CD8-positive, alpha-beta memory T cell (primary cell): ENCODE measurements at regions not wholly inside any gene's neighbourhood (a gene's known extent, or its start where the extent isn't known, plus 50 kb on each side); places are given as distances from the start of the nearest gene placed in this dataset.

Source experiments
- CTCF ChIA-PET: fragments of 350-600 bp; sonication (Branson Sonifier 250); formaldehyde crosslinking; loops from one replicate; lab custom pipeline; 2021; ENCODE audit warnings: antibody characterized with exemption; lab: Charles Lee
- POLR2A ChIA-PET: fragments of 350-600 bp; sonication (Branson Sonifier 250); formaldehyde crosslinking; loops from one replicate; lab custom pipeline; 2021; ENCODE audit warnings: antibody characterized with exemption; lab: Charles Lee
- DNase-seq, 5 donors: peaks; one replicate each; pipeline versions ENCODE4 v3.0.0 to v3.0.0-alpha.2; 2020 to 2022; ENCODE audit warnings: mixed read lengths in 1 of 5
- H3K27ac ChIP-seq: one replicate; pipeline ENCODE4 v1.7.0; 2013; ENCODE audit warnings: low read depth, mild to moderate bottlenecking, low read length, moderate library complexity
- H3K27me3 ChIP-seq: 2 replicates; pipeline ENCODE4 v1.7.0; 2013; ENCODE audit warnings: low read length, mild to moderate bottlenecking; ENCODE audit not compliant: insufficient read depth, poor library complexity, severe bottlenecking
- H3K36me3 ChIP-seq: 2 replicates; pipeline ENCODE4 v1.7.0; 2013; ENCODE audit warnings: mild to moderate bottlenecking, low read length, moderate library complexity; ENCODE audit not compliant: insufficient read depth
- H3K4me1 ChIP-seq: 2 replicates; pipeline ENCODE4 v1.7.0; 2013; ENCODE audit warnings: mild to moderate bottlenecking, low read length, moderate library complexity; ENCODE audit not compliant: insufficient read depth
- H3K4me3 ChIP-seq: 2 replicates; pipeline ENCODE4 v1.7.0; 2013; ENCODE audit warnings: mild to moderate bottlenecking, low read length
- H3K9me3 ChIP-seq: 2 replicates; pipeline ENCODE4 v1.7.0; 2013; ENCODE audit warnings: mild to moderate bottlenecking, low read length
- H3K27ac Mint-ChIP-seq, 8 donors: one replicate each; pipeline ENCODE4 v1.8.0; 2020 to 2021; ENCODE audit warnings: mixed read lengths in 8 of 8, mild to moderate bottlenecking in 6 of 8, inconsistent platforms in 3 of 8, moderate library complexity in 3 of 8
- H3K27me3 Mint-ChIP-seq, 2 donors: one replicate each; pipeline ENCODE4 v1.8.0; 2020 to 2021; ENCODE audit warnings: mixed read lengths in 2 of 2, mild to moderate bottlenecking in 1 of 2, moderate library complexity in 1 of 2
- H3K36me3 Mint-ChIP-seq, 3 donors: one replicate each; pipeline ENCODE4 v1.8.0; 2020 to 2021; ENCODE audit warnings: mixed read lengths in 3 of 3, inconsistent platforms in 1 of 3, mild to moderate bottlenecking in 1 of 3
- H3K4me1 Mint-ChIP-seq, 3 donors: one replicate each; pipeline ENCODE4 v1.8.0; 2020 to 2021; ENCODE audit warnings: mixed read lengths in 3 of 3, inconsistent platforms in 1 of 3, mild to moderate bottlenecking in 1 of 3
- H3K4me3 Mint-ChIP-seq, 7 donors: one replicate each; pipeline ENCODE4 v1.8.0; 2020 to 2021; ENCODE audit warnings: mixed read lengths in 7 of 7, mild to moderate bottlenecking in 6 of 7, moderate library complexity in 4 of 7, inconsistent platforms in 2 of 7
- H3K9me3 Mint-ChIP-seq, 5 donors: one replicate each; pipeline ENCODE4 v1.8.0; 2020 to 2022; ENCODE audit warnings: mixed read lengths in 5 of 5, mild to moderate bottlenecking in 3 of 5, moderate library complexity in 2 of 5, inconsistent platforms in 1 of 5

DNA sequence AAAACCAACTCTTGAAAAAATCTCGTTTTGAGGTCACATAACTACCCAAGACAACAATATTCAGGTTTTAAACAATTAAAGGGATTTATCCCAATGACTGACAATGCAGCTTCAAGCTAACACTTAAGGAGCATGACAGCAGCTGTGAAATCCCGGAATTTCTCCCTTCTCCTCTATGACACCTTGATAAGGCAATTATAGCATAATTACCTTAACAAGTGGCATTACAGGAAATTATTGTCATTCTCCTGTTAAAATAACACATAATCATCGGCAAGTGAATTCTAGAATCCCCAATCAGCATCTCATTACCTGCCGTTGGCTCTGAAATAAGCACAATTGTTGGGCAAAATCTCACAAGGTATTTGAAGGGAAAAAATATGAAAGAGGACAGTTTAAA lies 417.0 kb upstream of the PFKP start:
- ChIA-PET CTCF (no interaction called here), POLR2A (no interaction called here)
- Histone ChIP-seq H3K9me3 (no peaks in the 10 kb centered on the region), H3K4me3 (no peak overlapping the region), H3K36me3 (no peaks in the 10 kb centered on the region), H3K27ac (no peak overlapping the region), H3K4me1 (no peaks in the 10 kb centered on the region), H3K27me3 (no peaks in the 10 kb centered on the region)
- Mint-ChIP-seq H3K27me3 (no peaks in the 10 kb centered on the region), H3K9me3 (peaks cover 0 to 5% (median 2%) of the 10 kb centered on the region in 5 donors), H3K36me3 (no peaks in the 10 kb centered on the region), H3K4me3 (no peak overlapping the region), H3K27ac (no peak overlapping the region), H3K4me1 (no peaks in the 10 kb centered on the region)
- no peak for DNase-seq

DNA sequence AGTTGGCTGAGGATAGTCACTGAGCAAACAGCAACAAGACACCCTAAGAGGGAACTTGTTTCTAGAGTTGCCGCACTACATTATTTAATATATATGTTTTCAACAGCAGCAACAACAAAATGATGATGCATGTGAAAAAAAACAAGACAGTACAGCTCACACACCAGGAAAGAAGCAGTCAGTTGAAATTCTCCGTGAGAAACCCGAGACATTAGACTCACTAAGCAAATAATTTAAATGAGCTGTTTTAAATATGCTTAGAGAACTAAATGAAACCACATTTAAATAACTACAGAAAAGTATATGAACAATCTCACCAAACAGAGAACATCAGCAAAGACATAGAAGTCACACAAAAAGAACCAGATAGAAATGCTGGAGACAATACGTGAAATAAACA lies 426.3 kb upstream of the PFKP start:
- Mint-ChIP-seq H3K27me3 (no peaks in the 10 kb centered on the region), H3K27ac (no peak overlapping the region), H3K4me3 (no peak overlapping the region), H3K36me3 (no peaks in the 10 kb centered on the region), H3K4me1 (no peaks in the 10 kb centered on the region), H3K9me3 (peaks cover 0 to 4% (median 3%) of the 10 kb centered on the region in 5 donors)
- H3K4me3 ChIP-seq = no peak overlapping the region
- H3K27me3 ChIP-seq = no peaks in the 10 kb centered on the region
- H3K27ac ChIP-seq = no peak overlapping the region
- no peaks in the 10 kb centered on the region for H3K4me1 ChIP-seq
- H3K9me3 ChIP-seq = no peaks in the 10 kb centered on the region
- no peaks in the 10 kb centered on the region for H3K36me3 ChIP-seq
- DNase-seq = no peak
- ChIA-PET POLR2A (no interaction called here), CTCF (no interaction called here)

DNA sequence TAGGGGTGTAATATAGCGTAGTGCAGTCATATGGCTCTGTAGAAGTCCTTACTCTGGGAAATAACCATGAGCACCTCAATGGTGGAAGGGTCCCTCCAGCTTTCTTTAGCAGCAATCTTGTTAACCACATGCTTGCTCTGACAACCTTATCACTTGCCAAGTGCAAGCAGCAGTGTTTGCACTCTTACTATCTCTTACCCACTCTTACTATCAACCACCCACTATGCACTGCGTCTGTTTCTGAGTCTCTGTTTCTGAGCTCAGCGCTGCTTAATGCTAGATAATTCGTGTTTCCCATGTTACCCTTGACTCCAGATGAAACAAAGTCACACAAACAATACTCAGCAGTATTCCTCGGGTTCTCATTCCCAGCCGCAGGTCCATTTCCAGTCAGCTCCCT lies 433.7 kb upstream of the PFKP start:
- Mint-ChIP-seq H3K4me1 (no peaks in the 10 kb centered on the region), H3K36me3 (no peaks in the 10 kb centered on the region), H3K27ac (no peak overlapping the region), H3K9me3 (peaks cover 0 to 4% (median 0%) of the 10 kb centered on the region in 5 donors), H3K27me3 (peaks cover 0 to 1% of the 10 kb centered on the region in 2 donors), H3K4me3 (no peak overlapping the region)
- no peaks in the 10 kb centered on the region for H3K4me1 ChIP-seq
- no peak overlapping the region for H3K27ac ChIP-seq
- no peak overlapping the region for H3K4me3 ChIP-seq
- no peaks in the 10 kb centered on the region for H3K27me3 ChIP-seq
- ChIA-PET CTCF (no interaction called here), POLR2A (no interaction called here)
- no peak for DNase-seq
- no peaks in the 10 kb centered on the region for H3K36me3 ChIP-seq
- no peaks in the 10 kb centered on the region for H3K9me3 ChIP-seq

DNA sequence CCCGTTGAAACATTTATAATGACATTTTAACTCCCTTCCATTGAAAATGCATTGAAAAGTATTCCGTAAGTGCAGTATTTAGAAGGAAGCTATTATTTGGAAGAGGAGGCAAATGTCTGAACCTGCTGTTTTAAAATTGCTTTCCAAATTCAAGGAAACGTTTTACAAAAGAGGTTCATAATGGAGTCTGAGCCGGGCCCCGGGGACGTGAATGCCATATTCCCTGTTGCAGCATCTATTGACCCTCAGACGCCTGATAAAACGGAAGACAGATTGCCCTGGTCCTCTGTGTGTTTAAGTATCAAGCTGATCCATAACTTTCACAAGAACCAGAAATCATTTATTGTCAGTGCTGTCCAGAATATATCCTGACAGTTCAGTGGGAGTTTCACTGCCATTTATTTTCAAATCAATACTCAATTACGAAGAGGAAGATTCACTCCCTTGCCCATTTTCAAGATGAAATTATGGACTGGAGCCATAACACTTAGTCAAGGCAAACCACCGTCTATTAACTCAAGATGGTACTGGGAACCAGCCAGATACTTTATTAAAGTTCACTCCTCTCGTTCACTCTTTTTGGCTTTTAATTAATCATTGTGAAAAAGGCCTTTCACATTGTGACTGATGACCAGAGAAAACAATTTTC lies 435.7 kb upstream of the PFKP start:
- ChIA-PET CTCF (no interaction called here), POLR2A (no interaction called here)
- Histone ChIP-seq H3K9me3 (no peaks in the 10 kb centered on the region), H3K4me1 (no peaks in the 10 kb centered on the region), H3K36me3 (no peaks in the 10 kb centered on the region), H3K27ac (no peak overlapping the region), H3K27me3 (no peaks in the 10 kb centered on the region), H3K4me3 (no peak overlapping the region)
- H3K4me3 Mint-ChIP-seq = no peak overlapping the region
- no peaks in the 10 kb centered on the region for H3K4me1 Mint-ChIP-seq
- H3K27me3 Mint-ChIP-seq = peaks cover 0 to 1% of the 10 kb centered on the region in 2 donors
- no peak for DNase-seq
- peaks cover 0 to 2% (median 0%) of the 10 kb centered on the region in 5 donors for H3K9me3 Mint-ChIP-seq
- no peaks in the 10 kb centered on the region for H3K36me3 Mint-ChIP-seq
- no peak overlapping the region for H3K27ac Mint-ChIP-seq

DNA sequence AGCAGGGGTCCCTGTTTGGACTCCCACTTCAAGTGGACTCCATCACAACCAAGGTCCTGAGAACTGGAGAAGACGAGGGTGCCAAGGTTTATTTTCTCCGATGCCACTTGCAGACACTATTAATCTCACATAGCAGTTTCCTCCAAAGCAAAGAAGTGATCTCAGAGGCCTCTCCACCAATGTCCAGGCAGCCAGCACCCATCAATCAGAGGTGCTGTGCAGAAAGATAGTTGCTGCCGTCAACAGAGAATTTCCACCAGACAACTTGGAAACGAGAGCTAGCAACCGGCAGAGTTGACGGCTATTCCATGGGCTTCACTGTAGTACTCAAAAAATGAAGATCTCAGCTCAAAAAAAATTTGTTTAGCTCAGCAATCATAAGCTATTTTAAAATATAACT lies 438.6 kb upstream of the PFKP start:
- peaks cover 0 to under 1% of the 10 kb centered on the region in 2 donors for H3K27me3 Mint-ChIP-seq
- DNase-seq = no peak
- no peaks in the 10 kb centered on the region for H3K27me3 ChIP-seq
- no peak overlapping the region for H3K4me3 ChIP-seq
- no peaks in the 10 kb centered on the region for H3K4me1 Mint-ChIP-seq
- ChIA-PET CTCF (no interaction called here), POLR2A (no interaction called here)
- no peak overlapping the region for H3K27ac Mint-ChIP-seq
- H3K4me3 Mint-ChIP-seq = no peak overlapping the region
- H3K9me3 ChIP-seq = no peaks in the 10 kb centered on the region
- H3K36me3 Mint-ChIP-seq = no peaks in the 10 kb centered on the region
- no peaks in the 10 kb centered on the region for H3K4me1 ChIP-seq
- H3K36me3 ChIP-seq = no peaks in the 10 kb centered on the region
- no peak overlapping the region for H3K27ac ChIP-seq
- H3K9me3 Mint-ChIP-seq = no peaks in the 10 kb centered on the region

DNA sequence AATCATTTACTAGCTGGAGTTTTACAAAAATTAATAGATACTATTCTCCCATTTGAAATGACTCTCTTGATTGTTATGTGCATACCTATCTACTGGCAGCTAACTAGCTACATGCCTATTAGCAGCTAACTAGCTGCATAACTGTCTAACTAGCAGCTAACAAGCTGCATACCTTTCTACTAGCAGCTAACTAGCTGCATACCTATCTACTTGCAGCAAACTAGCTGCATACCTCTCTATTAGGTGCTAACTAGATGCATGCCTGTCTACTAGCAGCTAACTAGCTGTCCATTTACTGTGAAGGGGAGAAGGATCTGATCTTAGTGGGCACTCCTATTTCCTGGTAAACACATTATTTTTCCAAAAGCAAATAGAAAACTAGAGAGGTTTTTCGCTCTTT lies 439.4 kb upstream of the PFKP start:
- no peaks in the 10 kb centered on the region for H3K4me1 ChIP-seq
- H3K4me3 ChIP-seq = no peak overlapping the region
- H3K27me3 ChIP-seq = no peaks in the 10 kb centered on the region
- CTCF ChIA-PET = no interaction called here
- DNase-seq = no peak
- Mint-ChIP-seq H3K27ac (no peak overlapping the region), H3K4me3 (no peak overlapping the region), H3K9me3 (peaks cover 0 to 3% (median 0%) of the 10 kb centered on the region in 5 donors), H3K36me3 (no peaks in the 10 kb centered on the region), H3K27me3 (no peaks in the 10 kb centered on the region), H3K4me1 (no peaks in the 10 kb centered on the region)
- H3K36me3 ChIP-seq = no peaks in the 10 kb centered on the region
- POLR2A ChIA-PET = no interaction called here
- H3K27ac ChIP-seq = no peak overlapping the region
- no peaks in the 10 kb centered on the region for H3K9me3 ChIP-seq

DNA sequence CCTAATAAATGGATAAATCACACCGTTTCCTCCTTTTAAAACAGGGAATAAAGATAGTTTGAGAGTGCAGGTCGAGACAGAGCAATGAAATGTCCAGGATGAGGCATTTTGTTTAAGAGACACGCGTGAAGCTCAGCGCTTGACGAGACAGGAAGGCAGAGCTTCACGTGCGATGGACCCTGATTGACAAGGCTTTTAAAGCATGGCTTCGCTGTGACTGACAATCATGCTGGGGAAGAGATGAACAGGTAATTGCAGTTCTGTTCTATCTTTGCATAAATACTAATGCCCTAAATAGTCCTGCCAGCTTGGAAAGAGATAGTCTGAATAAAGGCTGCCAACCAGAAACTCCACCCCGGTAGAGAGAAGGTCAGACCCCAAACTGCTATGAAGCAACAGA lies 442.3 kb upstream of the PFKP start:
- Histone ChIP-seq H3K36me3 (no peaks in the 10 kb centered on the region), H3K27me3 (no peaks in the 10 kb centered on the region), H3K27ac (no peak overlapping the region), H3K9me3 (no peaks in the 10 kb centered on the region), H3K4me3 (no peak overlapping the region), H3K4me1 (no peaks in the 10 kb centered on the region)
- DNase-seq = no peak
- Mint-ChIP-seq H3K36me3 (no peaks in the 10 kb centered on the region), H3K4me3 (peak overlapping the region in 1 of 7 donors; percentile 15), H3K27me3 (no peaks in the 10 kb centered on the region), H3K4me1 (no peaks in the 10 kb centered on the region), H3K27ac (no peak overlapping the region), H3K9me3 (peaks cover 0 to 3% (median 0%) of the 10 kb centered on the region in 5 donors)
- POLR2A ChIA-PET = no interaction called here
- CTCF ChIA-PET = no interaction called here

DNA sequence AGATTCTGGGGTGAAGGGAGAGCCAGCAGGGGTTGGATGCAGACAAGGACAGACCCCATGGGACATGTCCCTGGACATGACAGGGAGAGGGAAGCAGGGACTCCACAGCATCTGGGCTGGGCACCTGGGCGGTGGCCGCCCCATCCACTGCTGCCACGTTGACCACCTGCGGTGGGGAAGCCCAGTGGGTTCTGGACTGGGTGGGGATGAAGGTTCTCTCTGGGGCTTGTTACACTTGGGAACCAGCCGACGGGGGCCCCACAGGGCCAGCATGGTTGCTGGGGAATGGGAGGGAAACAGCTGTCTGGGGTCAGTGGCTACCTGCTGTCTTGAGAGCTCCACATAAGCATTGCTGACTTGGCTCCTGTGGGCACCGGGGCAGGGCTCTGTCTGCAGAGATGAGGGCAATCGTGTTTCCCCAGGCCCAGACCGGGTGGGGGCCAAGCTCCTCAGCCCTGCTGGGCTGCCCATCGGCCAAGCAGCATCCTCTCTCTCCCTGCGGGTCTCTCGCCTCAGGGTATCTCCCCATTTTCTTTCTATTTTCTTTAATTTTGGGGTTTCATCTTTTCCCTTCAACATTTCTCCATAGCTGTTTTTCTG lies 443.6 kb upstream of the PFKP start:
- Histone ChIP-seq H3K9me3 (no peaks in the 10 kb centered on the region), H3K4me1 (no peaks in the 10 kb centered on the region), H3K27ac (no peak overlapping the region), H3K4me3 (no peak overlapping the region), H3K27me3 (no peaks in the 10 kb centered on the region), H3K36me3 (no peaks in the 10 kb centered on the region)
- H3K27ac Mint-ChIP-seq = no peak overlapping the region
- H3K36me3 Mint-ChIP-seq = no peaks in the 10 kb centered on the region
- no peak for DNase-seq
- H3K27me3 Mint-ChIP-seq = no peaks in the 10 kb centered on the region
- H3K4me3 Mint-ChIP-seq = no peak overlapping the region
- H3K9me3 Mint-ChIP-seq = peaks cover 0 to 3% (median 0%) of the 10 kb centered on the region in 5 donors
- no peaks in the 10 kb centered on the region for H3K4me1 Mint-ChIP-seq
- CTCF ChIA-PET = no interaction called here
- POLR2A ChIA-PET = no interaction called here
